SK-N-SH (cell line): ENCODE measurements at regions not wholly inside any gene's neighbourhood (a gene's known extent, or its start where the extent isn't known, plus 50 kb on each side); places are given as distances from the start of the nearest gene placed in this dataset.

Experiments used
- CTCF ChIA-PET: fragments of 300-600, 350-600 bp; formaldehyde crosslinking; extraction: SDS; loops from one replicate; lab custom pipeline; 2021; lab: Yijun Ruan, JAX
- POLR2A ChIA-PET: fragments of 350-600 bp; sonication (Branson Sonifier 250); formaldehyde crosslinking; extraction: SDS; loops from one replicate; lab custom pipeline; 2020; ENCODE audit warnings: antibody characterized with exemption, inconsistent platforms; lab: Yijun Ruan, JAX
- DNase-seq: peaks from one replicate; pipeline ENCODE4 v3.0.0; 2012
- H2AFZ ChIP-seq: fragments of 200-600 bp; sonication (generic); 2 replicates; pipeline ENCODE4 v1.8.1; 2016; ENCODE audit warnings: antibody characterized with exemption, mild to moderate bottlenecking, low read depth
- H3F3A ChIP-seq: fragments of 200-600 bp; sonication (generic); replicated peaks from 2 replicates; pipeline ENCODE3; 2016; ENCODE audit warnings: antibody characterized with exemption, mild to moderate bottlenecking; ENCODE audit not compliant: insufficient read depth
- H3K27ac ChIP-seq, 2 experiments: fragments of 200-500 bp in 1 of 2; fragments of 200-600 bp in 1 of 2; sonication (Bioruptor generic) in 1 of 2; sonication (generic), shearing (Covaris generic) in 1 of 2; 2 replicates each; pipeline versions ENCODE4 v1.5.1 to v1.6.1; 2014 to 2016; ENCODE audit warnings: low read depth in 2 of 2, inconsistent platforms in 1 of 2, low read length in 1 of 2, mild to moderate bottlenecking in 1 of 2, mixed read lengths in 1 of 2
- H3K27me3 ChIP-seq: fragments of 200-600 bp; sonication (generic), shearing (Covaris generic); 2 replicates; pipeline ENCODE4 v1.6.1; 2016; ENCODE audit warnings: mixed run types; ENCODE audit not compliant: insufficient read depth
- H3K36me3 ChIP-seq, 2 experiments: fragments of 200-500 bp in 1 of 2; fragments of 200-600 bp in 1 of 2; sonication (Bioruptor generic) in 1 of 2; sonication (generic) in 1 of 2; replicated peaks in 1 of 2; 2 replicates each; pipeline versions ENCODE3 to v1.5.1; 2014 to 2016; ENCODE audit warnings: low read length in 1 of 2, mild to moderate bottlenecking in 1 of 2; ENCODE audit not compliant: insufficient read depth in 2 of 2, control insufficient read depth in 1 of 2
- H3K4me1 ChIP-seq, 2 experiments: fragments of 200-500 bp in 1 of 2; fragments of 200-600 bp in 1 of 2; sonication (Bioruptor generic) in 1 of 2; sonication (generic), shearing (Covaris generic) in 1 of 2; 2 replicates each; pipeline versions ENCODE4 v1.5.1 to v1.6.1; 2014 to 2016; ENCODE audit warnings: low read depth in 1 of 2, low read length in 1 of 2, mixed run types in 1 of 2; ENCODE audit not compliant: insufficient read depth in 2 of 2, control insufficient read depth in 1 of 2
- H3K4me2 ChIP-seq: fragments of 200-600 bp; sonication (generic), shearing (Covaris generic); 2 replicates; pipeline ENCODE4 v1.6.1; 2017; ENCODE audit warnings: mixed run types
- H3K4me3 ChIP-seq, 2 experiments: fragments of 200-500 bp in 1 of 2; fragments of 200-600 bp in 1 of 2; sonication (Bioruptor generic) in 1 of 2; sonication (generic), shearing (Covaris generic) in 1 of 2; 2 replicates each; pipeline versions ENCODE4 v1.5.1 to v1.8.1; 2014 to 2016; ENCODE audit warnings: low read depth in 2 of 2, inconsistent platforms in 1 of 2, low read length in 1 of 2, mild to moderate bottlenecking in 1 of 2, mixed read lengths in 1 of 2, moderate library complexity in 1 of 2
- H3K79me2 ChIP-seq: fragments of 200-600 bp; sonication (generic); 2 replicates; pipeline ENCODE4 v1.8.1; 2017; ENCODE audit warnings: mild to moderate bottlenecking; ENCODE audit not compliant: insufficient read depth
- H3K9ac ChIP-seq: fragments of 200-600 bp; sonication (generic); 2 replicates; pipeline ENCODE4 v1.6.1; 2017; ENCODE audit warnings: mixed run types
- H3K9me2 ChIP-seq: fragments of 200-600 bp; sonication (generic); 2 replicates; pipeline ENCODE4 v1.6.1; 2017; ENCODE audit warnings: mixed run types
- H3K9me3 ChIP-seq: fragments of 200-600 bp; sonication (generic); 2 replicates; pipeline ENCODE4 v1.6.1; 2017; ENCODE audit warnings: mixed run types, mild to moderate bottlenecking, moderate library complexity
- H4K20me1 ChIP-seq: fragments of 200-600 bp; sonication (generic); 2 replicates; pipeline ENCODE4 v1.6.1; 2017; ENCODE audit warnings: mild to moderate bottlenecking, mixed run types; ENCODE audit not compliant: insufficient read depth
- CHD2 ChIP-seq: fragments of 150-350 bp; IDR thresholded peaks from 2 replicates; pipeline ENCODE4 v1.6.1; 2018; ENCODE audit warnings: low read length; ENCODE audit not compliant: partially characterized antibody
- GABPA ChIP-seq: IDR thresholded peaks from 2 replicates; pipeline ENCODE4 v1.4.0; 2012; ENCODE audit warnings: low read depth, mild to moderate bottlenecking
- GATA2 ChIP-seq: sonication (generic); formaldehyde crosslinking; IDR thresholded peaks from 2 replicates; pipeline ENCODE4 v1.5.0; 2020; ENCODE audit warnings: mild to moderate bottlenecking, missing genetic modification reagents
- MAX ChIP-seq: IDR thresholded peaks from 2 replicates; pipeline ENCODE4 v1.4.0; 2012; ENCODE audit warnings: low read depth
- MXI1 ChIP-seq: IDR thresholded peaks from 2 replicates; pipeline ENCODE4 v1.6.1; 2012; ENCODE audit warnings: mild to moderate bottlenecking, low read depth, low read length, improper control_type of control experiment
- PBX3 ChIP-seq: IDR thresholded peaks from 2 replicates; pipeline ENCODE4; 2012
- SMC3 ChIP-seq: IDR thresholded peaks from 2 replicates; pipeline ENCODE4 v1.6.1; 2012; ENCODE audit warnings: low read depth, low read length, improper control_type of control experiment
- ZBTB33 ChIP-seq: IDR thresholded peaks from 2 replicates; pipeline ENCODE4 v1.4.0; 2012; ENCODE audit warnings: low read depth, borderline replicate concordance
- WGBS: methylation state at CpG from one replicate; pipeline ENCODE4 v1.1.6; 2017; ENCODE audit warnings: low lambda C conversion rate; 5-methylcytosine and 5-hydroxymethylcytosine counted together
- TF ChIP-seq, protein P1 (sequence below): IDR thresholded peaks from 2 replicates; pipeline ENCODE4 v1.4.0; 2012; ENCODE audit warnings: low read depth, borderline replicate concordance
- TF ChIP-seq, protein P2 (sequence below): fragments of 200-600 bp; sonication (generic); IDR thresholded peaks from 2 replicates; pipeline ENCODE4 v1.6.1; 2017; ENCODE audit warnings: antibody characterized with exemption, mild to moderate bottlenecking, moderate library complexity
- TF ChIP-seq, protein P3 (sequence below): fragments of 150-350 bp; IDR thresholded peaks from 2 replicates; pipeline ENCODE4 v1.6.1; 2016; ENCODE audit warnings: mild to moderate bottlenecking, low read depth, low read length

DNA sequence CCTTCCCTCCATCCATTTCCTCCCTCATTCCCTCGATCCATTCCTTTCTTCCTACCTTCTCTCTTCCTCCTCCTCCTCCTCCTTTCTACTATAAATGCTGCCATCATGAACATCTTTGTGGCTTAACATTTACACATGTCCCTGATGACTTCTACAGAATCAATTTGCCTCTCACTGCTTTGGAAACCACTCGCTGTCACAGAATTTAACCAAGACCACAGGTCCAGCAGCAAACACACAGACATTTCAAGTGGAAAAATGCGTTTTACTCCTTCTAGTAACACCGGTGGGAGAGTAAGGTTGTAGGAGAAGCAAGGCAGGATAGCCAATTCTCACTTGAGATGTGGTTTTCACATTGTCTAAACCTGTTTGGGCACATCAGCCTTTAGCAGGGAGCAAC lies 101.4 kb upstream of the LRIG1 start:
- 38% methylated on average over 4 of the region's 4 CpGs for WGBS
- no peaks in the 10 kb centered on the region for H3F3A ChIP-seq
- no peak overlapping the region for H3K4me2 ChIP-seq
- no peaks in the 10 kb centered on the region for H4K20me1 ChIP-seq
- H3K27ac ChIP-seq = no peak overlapping the region
- TF ChIP-seq, protein P1, sequence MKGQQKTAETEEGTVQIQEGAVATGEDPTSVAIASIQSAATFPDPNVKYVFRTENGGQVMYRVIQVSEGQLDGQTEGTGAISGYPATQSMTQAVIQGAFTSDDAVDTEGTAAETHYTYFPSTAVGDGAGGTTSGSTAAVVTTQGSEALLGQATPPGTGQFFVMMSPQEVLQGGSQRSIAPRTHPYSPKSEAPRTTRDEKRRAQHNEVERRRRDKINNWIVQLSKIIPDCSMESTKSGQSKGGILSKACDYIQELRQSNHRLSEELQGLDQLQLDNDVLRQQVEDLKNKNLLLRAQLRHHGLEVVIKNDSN = no peak
- no peak for DNase-seq
- ChIA-PET CTCF (no interaction called here), POLR2A (no interaction called here)
- H3K4me3 ChIP-seq = no peak overlapping the region
- H3K9me2 ChIP-seq = no peaks in the 10 kb centered on the region
- no peaks in the 10 kb centered on the region for H3K27me3 ChIP-seq
- H3K9me3 ChIP-seq = no peaks in the 10 kb centered on the region
- no peaks in the 10 kb centered on the region for H3K36me3 ChIP-seq
- no peak overlapping the region for H3K9ac ChIP-seq
- H3K79me2 ChIP-seq = no peaks in the 10 kb centered on the region
- no peak overlapping the region for H2AFZ ChIP-seq
- H3K4me1 ChIP-seq = no peaks in the 10 kb centered on the region

DNA sequence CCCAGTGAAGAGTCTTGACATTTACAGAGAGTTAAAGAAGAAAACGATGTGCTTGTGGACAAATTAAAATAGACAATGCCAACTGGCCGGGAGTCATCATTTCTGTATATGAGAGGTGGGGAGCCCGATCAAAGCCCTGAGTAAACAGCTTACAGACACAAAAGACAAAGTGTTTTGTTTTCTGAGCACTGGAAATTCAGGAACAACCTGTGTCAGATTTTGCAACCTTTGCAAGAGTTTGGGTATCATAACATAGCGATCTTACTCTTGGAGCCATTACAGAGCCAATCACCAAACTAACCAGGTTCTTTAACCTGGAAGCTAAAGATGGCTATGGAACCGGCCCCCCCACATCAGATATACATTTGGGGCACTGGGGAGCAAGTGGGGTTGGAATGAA lies 101.9 kb upstream of the LRIG1 start:
- ChIA-PET POLR2A (no interaction called here), CTCF (interaction anchor here (1.1 kb wide), 1 partner anchor 13 kb away, joined by 3 read pairs; no protein-coding TSS in a partner anchor)
- no peak overlapping the region for H3K9ac ChIP-seq

GRCh38 chr3:66603151-66603611 lies 102.4 kb upstream of the LRIG1 start:
- no peaks in the 10 kb centered on the region for H3K79me2 ChIP-seq
- POLR2A ChIA-PET = no interaction called here
- TF ChIP-seq, protein P2, sequence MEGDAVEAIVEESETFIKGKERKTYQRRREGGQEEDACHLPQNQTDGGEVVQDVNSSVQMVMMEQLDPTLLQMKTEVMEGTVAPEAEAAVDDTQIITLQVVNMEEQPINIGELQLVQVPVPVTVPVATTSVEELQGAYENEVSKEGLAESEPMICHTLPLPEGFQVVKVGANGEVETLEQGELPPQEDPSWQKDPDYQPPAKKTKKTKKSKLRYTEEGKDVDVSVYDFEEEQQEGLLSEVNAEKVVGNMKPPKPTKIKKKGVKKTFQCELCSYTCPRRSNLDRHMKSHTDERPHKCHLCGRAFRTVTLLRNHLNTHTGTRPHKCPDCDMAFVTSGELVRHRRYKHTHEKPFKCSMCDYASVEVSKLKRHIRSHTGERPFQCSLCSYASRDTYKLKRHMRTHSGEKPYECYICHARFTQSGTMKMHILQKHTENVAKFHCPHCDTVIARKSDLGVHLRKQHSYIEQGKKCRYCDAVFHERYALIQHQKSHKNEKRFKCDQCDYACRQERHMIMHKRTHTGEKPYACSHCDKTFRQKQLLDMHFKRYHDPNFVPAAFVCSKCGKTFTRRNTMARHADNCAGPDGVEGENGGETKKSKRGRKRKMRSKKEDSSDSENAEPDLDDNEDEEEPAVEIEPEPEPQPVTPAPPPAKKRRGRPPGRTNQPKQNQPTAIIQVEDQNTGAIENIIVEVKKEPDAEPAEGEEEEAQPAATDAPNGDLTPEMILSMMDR = no peak
- no peak for TF ChIP-seq GATA2 (CRISPR knock-in tag)
- TF ChIP-seq GABPA = no peak
- TF ChIP-seq MXI1 = no peak
- TF ChIP-seq, protein P1 = no peak
- TF ChIP-seq, protein P3, sequence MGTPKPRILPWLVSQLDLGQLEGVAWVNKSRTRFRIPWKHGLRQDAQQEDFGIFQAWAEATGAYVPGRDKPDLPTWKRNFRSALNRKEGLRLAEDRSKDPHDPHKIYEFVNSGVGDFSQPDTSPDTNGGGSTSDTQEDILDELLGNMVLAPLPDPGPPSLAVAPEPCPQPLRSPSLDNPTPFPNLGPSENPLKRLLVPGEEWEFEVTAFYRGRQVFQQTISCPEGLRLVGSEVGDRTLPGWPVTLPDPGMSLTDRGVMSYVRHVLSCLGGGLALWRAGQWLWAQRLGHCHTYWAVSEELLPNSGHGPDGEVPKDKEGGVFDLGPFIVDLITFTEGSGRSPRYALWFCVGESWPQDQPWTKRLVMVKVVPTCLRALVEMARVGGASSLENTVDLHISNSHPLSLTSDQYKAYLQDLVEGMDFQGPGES = no peak
- no peak for TF ChIP-seq ZBTB33
- no peak for TF ChIP-seq MAX
- no peak for TF ChIP-seq CHD2

More for the DNA sequence above, 101.9 kb upstream of the LRIG1 start:
- Histone ChIP-seq H3K27ac (no peak overlapping the region), H3F3A (no peaks in the 10 kb centered on the region), H3K4me1 (no peaks in the 10 kb centered on the region), H3K9me2 (no peaks in the 10 kb centered on the region), H4K20me1 (no peaks in the 10 kb centered on the region), H2AFZ (no peak overlapping the region), H3K27me3 (no peaks in the 10 kb centered on the region), H3K4me3 (no peak overlapping the region), H3K9me3 (no peaks in the 10 kb centered on the region), H3K79me2 (no peaks in the 10 kb centered on the region), H3K4me2 (no peak overlapping the region), H3K36me3 (no peaks in the 10 kb centered on the region)
- TF ChIP-seq SMC3 = no peak
- TF ChIP-seq PBX3 = no peak
- WGBS = 30% methylated on average over 5 of the region's 5 CpGs
- DNase-seq = no peak

More at GRCh38 chr3:66603151-66603611, 102.4 kb upstream of the LRIG1 start:
- Histone ChIP-seq H3K27ac (no peak overlapping the region), H2AFZ (no peak overlapping the region), H3F3A (no peaks in the 10 kb centered on the region), H3K4me3 (no peak overlapping the region), H3K9ac (no peak overlapping the region), H3K9me2 (no peaks in the 10 kb centered on the region), H3K27me3 (no peaks in the 10 kb centered on the region), H3K36me3 (no peaks in the 10 kb centered on the region), H3K4me1 (no peaks in the 10 kb centered on the region), H3K9me3 (no peaks in the 10 kb centered on the region), H3K4me2 (no peak overlapping the region), H4K20me1 (no peaks in the 10 kb centered on the region)
- WGBS = 46% methylated on average over 4 of the region's 4 CpGs
- CTCF ChIA-PET = interaction anchor here (1.1 kb wide), 1 partner anchor 14 kb away, joined by 3 read pairs; no protein-coding TSS in a partner anchor
- DNase-seq = no peak
